ENCODE measurements at regions not wholly inside any gene's neighbourhood (a gene's known extent, or its start where the extent isn't known, plus 50 kb on each side); places are given as distances from the start of the nearest gene placed in this dataset.

DNA sequence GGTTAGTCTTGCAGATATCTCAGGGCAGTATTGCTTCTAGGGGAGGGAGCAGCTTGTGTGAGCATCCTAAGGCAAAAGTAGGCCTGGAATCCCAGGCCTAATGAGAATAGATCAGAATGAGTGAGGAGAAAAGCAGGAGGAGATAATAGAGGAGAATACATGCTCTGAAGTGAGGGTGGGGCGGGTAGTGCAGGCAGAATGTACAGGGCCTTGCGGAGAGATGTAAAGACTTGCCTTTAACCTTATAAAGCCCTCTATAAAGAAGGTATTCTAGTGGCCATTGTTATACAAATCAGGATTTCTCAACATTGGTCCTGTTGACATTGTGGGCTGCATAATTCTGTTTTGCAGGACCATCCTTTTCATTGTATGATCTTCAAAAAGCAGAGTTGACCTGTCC is 855.3 kb downstream of the PCDH7 start:
- H3K36me3 ChIP-seq (ENCODE audit: control insufficient read depth, insufficient read depth, low read length), result no peaks in the 10 kb centered on the region
- CTCF ChIA-PET, result no interaction called here
- DNase-seq (ENCODE audit: low read depth, low spot score), result no peak
- H3K27me3 ChIP-seq (ENCODE audit: control insufficient read depth, insufficient read depth, low read length), result no peaks in the 10 kb centered on the region
- intact Hi-C loops (cut with micrococcal nuclease; ENCODE audit: unreplicated experiment) (no loop called here), in situ Hi-C loops (cut with HindIII; ENCODE audit: low pct_unique_long_range_greater_than_20kb, low sequenced_read_pairs) (no loop called here)
- H3K4me3 ChIP-seq (ENCODE audit: low read depth in 2 of 2, low read length in 2 of 2), result no peak overlapping the region
- H3K4me1 ChIP-seq (ENCODE audit: control insufficient read depth, insufficient read depth, low read length), result no peaks in the 10 kb centered on the region
- BruUV-seq (replicated peaks), result no TSS peak
- POLR2A ChIA-PET, result no interaction called here
- TF ChIP-seq SIN3A (IDR thresholded peaks at IDR 0.05; ENCODE audit: borderline replicate concordance, insufficient read depth, low read depth, low read length) (no peak), POLR2AphosphoS5 (IDR thresholded peaks at IDR 0.05; ENCODE audit: low read depth, low read length) (no peak), TCF7L2 (IDR thresholded peaks at IDR 0.05; ENCODE audit: low read depth, low read length) (no peak)
- TF ChIP-seq, protein P1, sequence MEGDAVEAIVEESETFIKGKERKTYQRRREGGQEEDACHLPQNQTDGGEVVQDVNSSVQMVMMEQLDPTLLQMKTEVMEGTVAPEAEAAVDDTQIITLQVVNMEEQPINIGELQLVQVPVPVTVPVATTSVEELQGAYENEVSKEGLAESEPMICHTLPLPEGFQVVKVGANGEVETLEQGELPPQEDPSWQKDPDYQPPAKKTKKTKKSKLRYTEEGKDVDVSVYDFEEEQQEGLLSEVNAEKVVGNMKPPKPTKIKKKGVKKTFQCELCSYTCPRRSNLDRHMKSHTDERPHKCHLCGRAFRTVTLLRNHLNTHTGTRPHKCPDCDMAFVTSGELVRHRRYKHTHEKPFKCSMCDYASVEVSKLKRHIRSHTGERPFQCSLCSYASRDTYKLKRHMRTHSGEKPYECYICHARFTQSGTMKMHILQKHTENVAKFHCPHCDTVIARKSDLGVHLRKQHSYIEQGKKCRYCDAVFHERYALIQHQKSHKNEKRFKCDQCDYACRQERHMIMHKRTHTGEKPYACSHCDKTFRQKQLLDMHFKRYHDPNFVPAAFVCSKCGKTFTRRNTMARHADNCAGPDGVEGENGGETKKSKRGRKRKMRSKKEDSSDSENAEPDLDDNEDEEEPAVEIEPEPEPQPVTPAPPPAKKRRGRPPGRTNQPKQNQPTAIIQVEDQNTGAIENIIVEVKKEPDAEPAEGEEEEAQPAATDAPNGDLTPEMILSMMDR (IDR thresholded peaks at IDR 0.05), result no peak
- TF ChIP-seq, protein P2, sequence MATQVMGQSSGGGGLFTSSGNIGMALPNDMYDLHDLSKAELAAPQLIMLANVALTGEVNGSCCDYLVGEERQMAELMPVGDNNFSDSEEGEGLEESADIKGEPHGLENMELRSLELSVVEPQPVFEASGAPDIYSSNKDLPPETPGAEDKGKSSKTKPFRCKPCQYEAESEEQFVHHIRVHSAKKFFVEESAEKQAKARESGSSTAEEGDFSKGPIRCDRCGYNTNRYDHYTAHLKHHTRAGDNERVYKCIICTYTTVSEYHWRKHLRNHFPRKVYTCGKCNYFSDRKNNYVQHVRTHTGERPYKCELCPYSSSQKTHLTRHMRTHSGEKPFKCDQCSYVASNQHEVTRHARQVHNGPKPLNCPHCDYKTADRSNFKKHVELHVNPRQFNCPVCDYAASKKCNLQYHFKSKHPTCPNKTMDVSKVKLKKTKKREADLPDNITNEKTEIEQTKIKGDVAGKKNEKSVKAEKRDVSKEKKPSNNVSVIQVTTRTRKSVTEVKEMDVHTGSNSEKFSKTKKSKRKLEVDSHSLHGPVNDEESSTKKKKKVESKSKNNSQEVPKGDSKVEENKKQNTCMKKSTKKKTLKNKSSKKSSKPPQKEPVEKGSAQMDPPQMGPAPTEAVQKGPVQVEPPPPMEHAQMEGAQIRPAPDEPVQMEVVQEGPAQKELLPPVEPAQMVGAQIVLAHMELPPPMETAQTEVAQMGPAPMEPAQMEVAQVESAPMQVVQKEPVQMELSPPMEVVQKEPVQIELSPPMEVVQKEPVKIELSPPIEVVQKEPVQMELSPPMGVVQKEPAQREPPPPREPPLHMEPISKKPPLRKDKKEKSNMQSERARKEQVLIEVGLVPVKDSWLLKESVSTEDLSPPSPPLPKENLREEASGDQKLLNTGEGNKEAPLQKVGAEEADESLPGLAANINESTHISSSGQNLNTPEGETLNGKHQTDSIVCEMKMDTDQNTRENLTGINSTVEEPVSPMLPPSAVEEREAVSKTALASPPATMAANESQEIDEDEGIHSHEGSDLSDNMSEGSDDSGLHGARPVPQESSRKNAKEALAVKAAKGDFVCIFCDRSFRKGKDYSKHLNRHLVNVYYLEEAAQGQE (IDR thresholded peaks at IDR 0.05; ENCODE audit: insufficient read depth in 1 of 2, low read depth in 2 of 2, low read length in 1 of 2), result no peak
- H3K9me3 ChIP-seq (ENCODE audit: control insufficient read depth, insufficient read depth, low read depth, low read length), result no peaks in the 10 kb centered on the region
- ATAC-seq, result no peak
- no peak overlapping the region for H3K27ac ChIP-seq (ENCODE audit: low read length)

DNA sequence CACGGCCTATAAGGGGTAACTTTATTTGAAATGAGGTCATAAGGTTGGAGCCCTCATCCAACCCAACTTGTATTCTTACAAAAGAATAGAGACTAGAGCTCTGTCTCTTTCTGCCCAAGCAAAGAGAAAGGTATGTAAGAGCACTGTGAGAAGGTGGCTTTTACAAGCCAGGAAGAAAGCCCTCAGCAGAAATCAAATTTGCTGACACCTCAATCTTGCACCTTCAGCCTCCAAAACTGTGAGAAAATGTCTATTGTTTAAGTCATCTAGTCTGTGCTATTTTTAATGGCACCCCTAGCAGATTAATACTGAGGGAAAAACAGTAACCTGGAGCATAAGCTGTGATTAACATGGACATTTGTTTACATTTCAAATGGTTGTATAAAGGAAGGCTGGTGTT is 860.7 kb downstream of the PCDH7 start:
- intact Hi-C loops (cut with micrococcal nuclease; ENCODE audit: unreplicated experiment) (no loop called here), in situ Hi-C loops (cut with HindIII; ENCODE audit: low pct_unique_long_range_greater_than_20kb, low sequenced_read_pairs) (no loop called here)
- H3K27ac ChIP-seq (ENCODE audit: low read length), result no peak overlapping the region
- ChIA-PET POLR2A (no interaction called here), CTCF (no interaction called here)
- no peaks in the 10 kb centered on the region for H3K9me3 ChIP-seq (ENCODE audit: control insufficient read depth, insufficient read depth, low read depth, low read length)
- TF ChIP-seq POLR2AphosphoS5 (IDR thresholded peaks at IDR 0.05; ENCODE audit: low read depth, low read length), result no peak
- TF ChIP-seq, protein P1 (IDR thresholded peaks at IDR 0.05), result no peak
- TF ChIP-seq TCF7L2 (IDR thresholded peaks at IDR 0.05; ENCODE audit: low read depth, low read length), result no peak
- no peaks in the 10 kb centered on the region for H3K36me3 ChIP-seq (ENCODE audit: control insufficient read depth, insufficient read depth, low read length)
- no peaks in the 10 kb centered on the region for H3K4me1 ChIP-seq (ENCODE audit: control insufficient read depth, insufficient read depth, low read length)
- H3K4me3 ChIP-seq (ENCODE audit: low read depth in 2 of 2, low read length in 2 of 2), result no peak overlapping the region
- no peaks in the 10 kb centered on the region for H3K27me3 ChIP-seq (ENCODE audit: control insufficient read depth, insufficient read depth, low read length)
- BruUV-seq (replicated peaks), result no TSS peak
- ATAC-seq (no peak), DNase-seq (ENCODE audit: low read depth, low spot score) (no peak)

DNA sequence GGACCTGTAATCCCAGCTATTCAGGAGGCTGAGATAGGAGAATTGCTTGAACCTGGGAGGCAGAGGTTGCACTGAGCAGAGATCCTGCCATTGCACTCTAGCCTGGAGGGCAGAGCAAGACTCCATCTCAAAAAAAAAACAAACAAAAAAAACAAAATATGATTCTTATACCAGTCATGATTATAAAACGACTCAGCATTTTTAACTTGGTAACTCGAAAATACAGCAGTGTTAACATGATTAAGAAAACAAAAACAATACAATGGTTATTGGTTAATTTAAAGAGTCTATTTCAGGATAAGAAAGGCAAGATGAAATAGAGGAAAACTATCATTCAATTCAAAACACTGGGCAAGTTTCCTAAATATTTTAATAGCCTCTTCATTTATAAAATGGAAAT is 865.3 kb downstream of the PCDH7 start:
- DNase-seq (ENCODE audit: low read depth, low spot score) (no peak), ATAC-seq (no peak)
- no peaks in the 10 kb centered on the region for H3K9me3 ChIP-seq (ENCODE audit: control insufficient read depth, insufficient read depth, low read depth, low read length)
- TF ChIP-seq, protein P1 (IDR thresholded peaks at IDR 0.05), result no peak
- TF ChIP-seq POLR2AphosphoS5 (IDR thresholded peaks at IDR 0.05; ENCODE audit: low read depth, low read length) (no peak), SIN3A (IDR thresholded peaks at IDR 0.05; ENCODE audit: borderline replicate concordance, insufficient read depth, low read depth, low read length) (no peak), TCF7L2 (IDR thresholded peaks at IDR 0.05; ENCODE audit: low read depth, low read length) (no peak)
- TF ChIP-seq, protein P2 (IDR thresholded peaks at IDR 0.05; ENCODE audit: insufficient read depth in 1 of 2, low read depth in 2 of 2, low read length in 1 of 2), result no peak
- no peak overlapping the region for H3K4me3 ChIP-seq (ENCODE audit: low read depth in 2 of 2, low read length in 2 of 2)
- no peaks in the 10 kb centered on the region for H3K4me1 ChIP-seq (ENCODE audit: control insufficient read depth, insufficient read depth, low read length)
- no peaks in the 10 kb centered on the region; the same call in 1 of the 2 replicates for H3K36me3 ChIP-seq (ENCODE audit: control insufficient read depth, insufficient read depth, low read length)
- H3K27me3 ChIP-seq (ENCODE audit: control insufficient read depth, insufficient read depth, low read length), result no peaks in the 10 kb centered on the region
- CTCF ChIA-PET, result no interaction called here
- intact Hi-C loops (cut with micrococcal nuclease; ENCODE audit: unreplicated experiment), result no loop called here
- no TSS peak for BruUV-seq (replicated peaks)
- no peak overlapping the region for H3K27ac ChIP-seq (ENCODE audit: low read length)
- POLR2A ChIA-PET, result no interaction called here
- in situ Hi-C loops (cut with HindIII; ENCODE audit: low pct_unique_long_range_greater_than_20kb, low sequenced_read_pairs), result no loop called here

Data from Panc1 (cell line).